GM12878 (cell line): ENCODE measurements at regions not wholly inside any gene's neighbourhood (a gene's known extent, or its start where the extent isn't known, plus 50 kb on each side); places are given as distances from the start of the nearest gene placed in this dataset.

Source experiments
- ATAC-seq: fragments of 200-7000 bp; cut with Tn5 transposase; 3 replicates; pipeline ENCODE4 v1.9.1; 2020; ENCODE audit warnings: mild to moderate bottlenecking, moderate library complexity
- BruUV-seq: library from RNA; stranded (reverse); fragments of 400-500 nt; replicated peaks from 2 replicates; lab custom pipeline; 2021; lab: Mats Ljungman, UMichigan
- CTCF ChIA-PET: fragments of 300-600 bp; sonication (Branson Sonifier 250); formaldehyde crosslinking; extraction: SDS; loops from one replicate; lab custom pipeline; 2021; ENCODE audit warnings: inconsistent platforms; lab: Yijun Ruan, JAX
- POLR2A ChIA-PET: fragments of 350-600 bp; formaldehyde crosslinking; extraction: SDS; loops from one replicate; lab custom pipeline; 2021; ENCODE audit warnings: inconsistent platforms; lab: Charles Lee
- RAD21 ChIA-PET: fragments of 300-600 bp; sonication (Branson Sonifier 250); formaldehyde crosslinking; loops from one replicate; lab custom pipeline; 2023; ENCODE audit warnings: antibody characterized with exemption; ENCODE audit not compliant: unreplicated experiment; lab: Charles Lee
- SMC1A ChIA-PET: fragments of 300-600 bp; sonication (Branson Sonifier 250); formaldehyde crosslinking; loops from one replicate; lab custom pipeline; 2023; ENCODE audit not compliant: unreplicated experiment, uncharacterized antibody; lab: Charles Lee
- DNase-seq: peaks from one replicate; pipeline ENCODE4 v3.0.0-alpha.2; 2011; ENCODE audit warnings: low read depth, low spot score
- FAIRE-seq: peaks from 3 replicates; lab custom pipeline; 2011; peaks lifted over from hg19 to GRCh38; lab: Jason Lieb, UNC
- H2AFZ ChIP-seq: 2 replicates; pipeline ENCODE4 v1.6.0; 2011; ENCODE audit warnings: low read depth, low read length, control low read depth; ENCODE audit not compliant: control insufficient read depth
- H3K27ac ChIP-seq: 2 replicates; pipeline ENCODE4 v1.5.1; 2011; ENCODE audit warnings: control low read depth; ENCODE audit not compliant: control insufficient read depth, insufficient read depth
- H3K27me3 ChIP-seq, 2 experiments: replicated peaks in 1 of 2; 2 replicates each; pipeline versions ENCODE4 v1.6.0 to v1.6.1; 2011; ENCODE audit warnings: low read length in 1 of 2; ENCODE audit not compliant: control insufficient read depth in 2 of 2, insufficient read depth in 2 of 2
- H3K36me3 ChIP-seq, 2 experiments: 2 replicates each; pipeline ENCODE4 v1.5.1; 2011; ENCODE audit warnings: low read length in 1 of 2; ENCODE audit not compliant: control insufficient read depth in 2 of 2, insufficient read depth in 2 of 2
- H3K4me1 ChIP-seq: 2 replicates; pipeline ENCODE4 v1.6.1; 2011; ENCODE audit warnings: mild to moderate bottlenecking, low read length, moderate library complexity, mixed read lengths; ENCODE audit not compliant: control insufficient read depth, insufficient read depth
- H3K4me2 ChIP-seq: 2 replicates; pipeline ENCODE4 v1.6.0; 2011; ENCODE audit warnings: control low read depth; ENCODE audit not compliant: control insufficient read depth, insufficient read depth
- H3K4me3 ChIP-seq: fragments of 200-600 bp; sonication (generic); 2 replicates; pipeline ENCODE4 v1.5.1; 2016
- H3K79me2 ChIP-seq: 2 replicates; pipeline ENCODE4 v1.6.0; 2011; ENCODE audit warnings: low read length; ENCODE audit not compliant: control insufficient read depth, insufficient read depth
- H3K9ac ChIP-seq: 2 replicates; pipeline ENCODE4 v1.8.0; 2011; ENCODE audit warnings: low read length, control low read depth, mixed read lengths; ENCODE audit not compliant: control insufficient read depth, insufficient read depth
- H3K9me3 ChIP-seq: replicated peaks from 3 replicates; pipeline ENCODE4 v1.5.1; 2011; ENCODE audit warnings: mild to moderate bottlenecking, low read length; ENCODE audit not compliant: control insufficient read depth, insufficient read depth
- H4K20me1 ChIP-seq: 2 replicates; pipeline ENCODE4 v1.6.0; 2011; ENCODE audit not compliant: control insufficient read depth, insufficient read depth
- CHD1 ChIP-seq: IDR thresholded peaks from 2 replicates; pipeline ENCODE4 v1.6.1; 2012; ENCODE audit warnings: low read depth, low read length, improper control_type of control experiment
- CREM ChIP-seq: IDR thresholded peaks from 2 replicates; pipeline ENCODE4 v1.6.1; 2014; ENCODE audit warnings: antibody characterized with exemption, low read depth
- EGR1 ChIP-seq, 2 experiments: IDR thresholded peaks; 1 replicate in 1 of 2; 2 replicates in 1 of 2; pipeline ENCODE4 v1.6.1; 2011 to 2012; ENCODE audit warnings: low read depth in 2 of 2, low read length in 2 of 2, borderline replicate concordance in 1 of 2, mild to moderate bottlenecking in 1 of 2, moderate library complexity in 1 of 2
- HDAC2 ChIP-seq: fragments of 200-600 bp; sonication (generic); IDR thresholded peaks from 2 replicates; pipeline ENCODE4 v1.6.1; 2017
- NR2C1 ChIP-seq: fragments of 450-650 bp; IDR thresholded peaks from 2 replicates; pipeline ENCODE4 v1.6.1; 2017; ENCODE audit warnings: antibody characterized with exemption, mild to moderate bottlenecking, moderate library complexity
- RUNX3 ChIP-seq: IDR thresholded peaks from 2 replicates; pipeline ENCODE4 v1.6.1; 2012; ENCODE audit warnings: low read length, inconsistent platforms
- SIX5 ChIP-seq: IDR thresholded peaks from 2 replicates; pipeline ENCODE4 v1.6.1; 2011; ENCODE audit warnings: mild to moderate bottlenecking, low read depth, low read length, moderate library complexity; ENCODE audit not compliant: severe bottlenecking
- STAT3 ChIP-seq: IDR thresholded peaks from 2 replicates; pipeline ENCODE4 v1.6.1; 2011; ENCODE audit warnings: low read depth, low read length, improper control_type of control experiment
- SUZ12 ChIP-seq: fragments of 200-600 bp; sonication (generic); IDR thresholded peaks from one replicate; pipeline ENCODE4 v1.6.1; 2018; ENCODE audit warnings: antibody characterized with exemption, mild to moderate bottlenecking; ENCODE audit not compliant: unreplicated experiment
- TCF3 ChIP-seq: IDR thresholded peaks from 2 replicates; pipeline ENCODE4 v1.6.1; 2012; ENCODE audit warnings: low read depth, mild to moderate bottlenecking, low read length, borderline replicate concordance; ENCODE audit not compliant: insufficient read depth
- ZBED1 ChIP-seq: IDR thresholded peaks from 2 replicates; pipeline ENCODE4 v1.6.1; 2016; ENCODE audit warnings: borderline replicate concordance
- WGBS: methylation state at CpG from one replicate; pipeline ENCODE4 v1.1.6; 2016; ENCODE audit warnings: low lambda C conversion rate; ENCODE audit not compliant: insufficient replicate concordance, insufficient coverage; ENCODE audit errors: missing lambda C conversion rate; 5-methylcytosine and 5-hydroxymethylcytosine counted together
- in situ Hi-C: fragments of 300-500 bp; cut with MboI; formaldehyde crosslinking; loops from 9 replicates; pipeline ENCODE4 v1.14.3; 2018; ENCODE audit warnings: mixed read lengths
- intact Hi-C: fragments of 100-400 bp; cut with micrococcal nuclease; formaldehyde crosslinking; loops from one replicate; pipeline ENCODE4 v1.14.2; 2022; ENCODE audit not compliant: unreplicated experiment
- TF ChIP-seq, protein P1 (sequence below): fragments of 450-650 bp; formaldehyde crosslinking; IDR thresholded peaks from 2 replicates; pipeline ENCODE4 v1.5.0; 2022; ENCODE audit warnings: mild to moderate bottlenecking, missing genetic modification characterization
- TF ChIP-seq, protein P2 (sequence below): fragments of 450-650 bp; IDR thresholded peaks from 2 replicates; pipeline ENCODE4 v1.6.1; 2018; ENCODE audit warnings: borderline replicate concordance, mild to moderate bottlenecking; ENCODE audit not compliant: partially characterized antibody
- TF ChIP-seq, protein P3 (sequence below): IDR thresholded peaks from 2 replicates; pipeline ENCODE4 v1.6.1; 2012; ENCODE audit warnings: low read length, inconsistent platforms
- TF ChIP-seq, protein P4 (sequence below): fragments of 450-650 bp; IDR thresholded peaks from 2 replicates; pipeline ENCODE4 v1.6.1; 2016; ENCODE audit warnings: mild to moderate bottlenecking

DNA sequence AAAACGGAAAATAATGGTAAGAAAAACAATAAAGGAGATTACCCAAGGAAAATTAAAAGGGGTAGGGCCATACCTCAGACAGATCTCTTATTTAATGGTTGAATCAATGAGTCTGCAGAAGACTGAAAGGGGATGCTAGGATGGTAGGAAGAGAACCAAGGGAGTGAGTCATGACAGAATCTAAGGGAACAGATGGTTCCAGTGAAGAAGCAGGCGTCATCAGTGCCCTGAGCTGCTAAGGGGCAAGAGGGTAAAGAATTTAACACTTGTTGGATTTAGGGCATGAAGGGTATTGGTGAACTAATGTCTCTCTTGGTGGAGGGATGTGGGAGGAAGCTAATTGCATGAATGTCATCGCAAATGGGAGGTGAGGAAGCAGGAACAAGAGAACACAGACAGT is 329.2 kb upstream of the TSHZ3 start (continued):
- no peak for TF ChIP-seq STAT3
- no peak for TF ChIP-seq TCF3
- TF ChIP-seq ZBED1, result no peak
- TF ChIP-seq, all 136 proteins: peak for 0

DNA sequence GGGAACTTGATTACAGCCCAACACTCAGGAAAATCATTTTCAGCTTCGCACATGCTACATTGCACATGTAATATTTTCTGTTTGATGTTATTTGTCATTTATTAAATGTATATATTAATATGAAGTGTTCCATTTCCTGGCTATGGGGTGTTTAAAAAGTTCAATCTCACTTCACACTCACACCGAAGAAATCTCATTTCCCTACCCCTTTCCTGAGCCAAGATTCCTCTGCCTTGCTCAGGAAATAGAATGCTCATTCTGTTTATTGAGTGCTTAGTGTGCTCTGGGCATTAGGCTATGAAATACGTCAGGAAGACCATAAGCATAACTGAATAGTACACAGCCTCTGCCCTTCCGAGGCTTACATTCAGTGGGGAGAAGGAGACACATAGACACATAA is 331.9 kb upstream of the TSHZ3 start:
- RAD21 ChIA-PET, result no interaction called here
- POLR2A ChIA-PET, result no interaction called here
- CTCF ChIA-PET, result no interaction called here
- 17% methylated on average over 4 of the region's 4 CpGs for WGBS
- no peak overlapping the region for H3K27ac ChIP-seq
- DNase-seq (no peak), FAIRE-seq (no peak), ATAC-seq (no peak)
- no peak overlapping the region for H2AFZ ChIP-seq
- intact Hi-C loops (no loop called here), in situ Hi-C loops (no loop called here)
- SMC1A ChIA-PET, result no interaction called here
- no TSS peak for BruUV-seq
- no peak overlapping the region for H3K4me3 ChIP-seq
- no peak overlapping the region for H3K4me2 ChIP-seq
- no peaks in the 10 kb centered on the region for H3K79me2 ChIP-seq
- H3K27me3 ChIP-seq, result no peaks in the 10 kb centered on the region
- TF ChIP-seq, protein P1, sequence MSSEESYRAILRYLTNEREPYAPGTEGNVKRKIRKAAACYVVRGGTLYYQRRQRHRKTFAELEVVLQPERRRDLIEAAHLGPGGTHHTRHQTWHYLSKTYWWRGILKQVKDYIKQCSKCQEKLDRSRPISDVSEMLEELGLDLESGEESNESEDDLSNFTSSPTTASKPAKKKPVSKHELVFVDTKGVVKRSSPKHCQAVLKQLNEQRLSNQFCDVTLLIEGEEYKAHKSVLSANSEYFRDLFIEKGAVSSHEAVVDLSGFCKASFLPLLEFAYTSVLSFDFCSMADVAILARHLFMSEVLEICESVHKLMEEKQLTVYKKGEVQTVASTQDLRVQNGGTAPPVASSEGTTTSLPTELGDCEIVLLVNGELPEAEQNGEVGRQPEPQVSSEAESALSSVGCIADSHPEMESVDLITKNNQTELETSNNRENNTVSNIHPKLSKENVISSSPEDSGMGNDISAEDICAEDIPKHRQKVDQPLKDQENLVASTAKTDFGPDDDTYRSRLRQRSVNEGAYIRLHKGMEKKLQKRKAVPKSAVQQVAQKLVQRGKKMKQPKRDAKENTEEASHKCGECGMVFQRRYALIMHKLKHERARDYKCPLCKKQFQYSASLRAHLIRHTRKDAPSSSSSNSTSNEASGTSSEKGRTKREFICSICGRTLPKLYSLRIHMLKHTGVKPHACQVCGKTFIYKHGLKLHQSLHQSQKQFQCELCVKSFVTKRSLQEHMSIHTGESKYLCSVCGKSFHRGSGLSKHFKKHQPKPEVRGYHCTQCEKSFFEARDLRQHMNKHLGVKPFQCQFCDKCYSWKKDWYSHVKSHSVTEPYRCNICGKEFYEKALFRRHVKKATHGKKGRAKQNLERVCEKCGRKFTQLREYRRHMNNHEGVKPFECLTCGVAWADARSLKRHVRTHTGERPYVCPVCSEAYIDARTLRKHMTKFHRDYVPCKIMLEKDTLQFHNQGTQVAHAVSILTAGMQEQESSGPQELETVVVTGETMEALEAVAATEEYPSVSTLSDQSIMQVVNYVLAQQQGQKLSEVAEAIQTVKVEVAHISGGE (CRISPR knock-in tag), result no peak
- TF ChIP-seq TCF3 (no peak), SUZ12 (no peak), CHD1 (no peak), NR2C1 (no peak), EGR1 (IDR thresholded peaks at IDR 0.05; ENCODE audit: borderline replicate concordance in 1 of 2, low read depth in 2 of 2, low read length in 2 of 2) (no peak), RUNX3 (no peak), SIX5 (no peak), HDAC2 (no peak), CREM (no peak)
- TF ChIP-seq, protein P2, sequence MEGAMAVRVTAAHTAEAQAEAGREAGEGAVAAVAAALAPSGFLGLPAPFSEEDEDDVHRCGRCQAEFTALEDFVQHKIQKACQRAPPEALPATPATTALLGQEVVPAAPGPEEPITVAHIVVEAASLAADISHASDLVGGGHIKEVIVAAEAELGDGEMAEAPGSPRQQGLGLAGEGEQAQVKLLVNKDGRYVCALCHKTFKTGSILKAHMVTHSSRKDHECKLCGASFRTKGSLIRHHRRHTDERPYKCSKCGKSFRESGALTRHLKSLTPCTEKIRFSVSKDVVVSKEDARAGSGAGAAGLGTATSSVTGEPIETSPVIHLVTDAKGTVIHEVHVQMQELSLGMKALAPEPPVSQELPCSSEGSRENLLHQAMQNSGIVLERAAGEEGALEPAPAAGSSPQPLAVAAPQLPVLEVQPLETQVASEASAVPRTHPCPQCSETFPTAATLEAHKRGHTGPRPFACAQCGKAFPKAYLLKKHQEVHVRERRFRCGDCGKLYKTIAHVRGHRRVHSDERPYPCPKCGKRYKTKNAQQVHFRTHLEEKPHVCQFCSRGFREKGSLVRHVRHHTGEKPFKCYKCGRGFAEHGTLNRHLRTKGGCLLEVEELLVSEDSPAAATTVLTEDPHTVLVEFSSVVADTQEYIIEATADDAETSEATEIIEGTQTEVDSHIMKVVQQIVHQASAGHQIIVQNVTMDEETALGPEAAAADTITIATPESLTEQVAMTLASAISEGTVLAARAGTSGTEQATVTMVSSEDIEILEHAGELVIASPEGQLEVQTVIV, result no peak
- TF ChIP-seq, protein P3, sequence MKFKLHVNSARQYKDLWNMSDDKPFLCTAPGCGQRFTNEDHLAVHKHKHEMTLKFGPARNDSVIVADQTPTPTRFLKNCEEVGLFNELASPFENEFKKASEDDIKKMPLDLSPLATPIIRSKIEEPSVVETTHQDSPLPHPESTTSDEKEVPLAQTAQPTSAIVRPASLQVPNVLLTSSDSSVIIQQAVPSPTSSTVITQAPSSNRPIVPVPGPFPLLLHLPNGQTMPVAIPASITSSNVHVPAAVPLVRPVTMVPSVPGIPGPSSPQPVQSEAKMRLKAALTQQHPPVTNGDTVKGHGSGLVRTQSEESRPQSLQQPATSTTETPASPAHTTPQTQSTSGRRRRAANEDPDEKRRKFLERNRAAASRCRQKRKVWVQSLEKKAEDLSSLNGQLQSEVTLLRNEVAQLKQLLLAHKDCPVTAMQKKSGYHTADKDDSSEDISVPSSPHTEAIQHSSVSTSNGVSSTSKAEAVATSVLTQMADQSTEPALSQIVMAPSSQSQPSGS, result no peak
- TF ChIP-seq, protein P4, sequence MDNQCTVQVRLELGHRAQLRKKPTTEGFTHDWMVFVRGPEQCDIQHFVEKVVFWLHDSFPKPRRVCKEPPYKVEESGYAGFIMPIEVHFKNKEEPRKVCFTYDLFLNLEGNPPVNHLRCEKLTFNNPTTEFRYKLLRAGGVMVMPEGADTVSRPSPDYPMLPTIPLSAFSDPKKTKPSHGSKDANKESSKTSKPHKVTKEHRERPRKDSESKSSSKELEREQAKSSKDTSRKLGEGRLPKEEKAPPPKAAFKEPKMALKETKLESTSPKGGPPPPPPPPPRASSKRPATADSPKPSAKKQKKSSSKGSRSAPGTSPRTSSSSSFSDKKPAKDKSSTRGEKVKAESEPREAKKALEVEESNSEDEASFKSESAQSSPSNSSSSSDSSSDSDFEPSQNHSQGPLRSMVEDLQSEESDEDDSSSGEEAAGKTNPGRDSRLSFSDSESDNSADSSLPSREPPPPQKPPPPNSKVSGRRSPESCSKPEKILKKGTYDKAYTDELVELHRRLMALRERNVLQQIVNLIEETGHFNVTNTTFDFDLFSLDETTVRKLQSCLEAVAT, result no peak
- H3K4me1 ChIP-seq, result no peaks in the 10 kb centered on the region
- no peak overlapping the region for H3K9ac ChIP-seq
- H3K9me3 ChIP-seq, result no peaks in the 10 kb centered on the region
- H4K20me1 ChIP-seq, result no peaks in the 10 kb centered on the region
- no peaks in the 10 kb centered on the region for H3K36me3 ChIP-seq
